ENCODE measurements at regions not wholly inside any gene's neighbourhood (a gene's known extent, or its start where the extent isn't known, plus 50 kb on each side); places are given as distances from the start of the nearest gene placed in this dataset.
"Not testable (repeated sequence)": the region's sequence is repeated elsewhere in the genome, so short reads cannot be mapped to it uniquely, and the experiment has no call there.

- no peak overlapping the region for H3K4me3 ChIP-seq (ENCODE audit: low read depth, low read length)
- DNase-seq (ENCODE audit: low read depth) = no peak
Measured at GRCh38 chr2:84169871-84170270, 289.2 kb downstream of the SUCLG1 start.

- not testable (repeated sequence) for H3K4me3 ChIP-seq (ENCODE audit: low read depth, low read length); DNase-seq (ENCODE audit: low read depth)
Measured at GRCh38 chr2:84168552-84168951, 290.5 kb downstream of the SUCLG1 start.

- H3K4me3 ChIP-seq (ENCODE audit: low read depth, low read length) = no peak overlapping the region
- no peak for DNase-seq (ENCODE audit: low read depth)
Measured at GRCh38 chr2:84165256-84165655, 293.8 kb downstream of the SUCLG1 start.

DNA sequence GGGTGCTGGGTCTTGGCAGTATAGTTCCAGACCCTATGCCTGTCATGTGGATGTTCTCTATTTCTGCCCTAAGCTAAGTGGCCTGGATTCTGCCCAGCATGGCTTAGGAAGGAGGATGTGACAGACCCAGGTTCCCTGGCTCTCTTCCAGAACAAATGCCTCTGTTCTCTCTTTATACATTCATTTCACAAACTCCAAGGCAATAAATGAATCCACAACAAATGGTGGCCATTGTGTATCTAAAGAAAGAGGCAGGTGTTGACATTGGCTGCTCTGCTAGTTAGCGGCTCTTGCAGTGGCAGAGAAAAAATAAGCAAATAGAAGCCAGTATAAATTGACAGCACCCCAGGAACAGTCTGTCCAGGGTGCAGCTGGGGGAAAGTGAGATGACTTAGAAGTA is 298.6 kb downstream of the SUCLG1 start:
- no peak overlapping the region for H3K4me3 ChIP-seq (ENCODE audit: low read depth, low read length)
- DNase-seq (ENCODE audit: low read depth) = no peak

DNA sequence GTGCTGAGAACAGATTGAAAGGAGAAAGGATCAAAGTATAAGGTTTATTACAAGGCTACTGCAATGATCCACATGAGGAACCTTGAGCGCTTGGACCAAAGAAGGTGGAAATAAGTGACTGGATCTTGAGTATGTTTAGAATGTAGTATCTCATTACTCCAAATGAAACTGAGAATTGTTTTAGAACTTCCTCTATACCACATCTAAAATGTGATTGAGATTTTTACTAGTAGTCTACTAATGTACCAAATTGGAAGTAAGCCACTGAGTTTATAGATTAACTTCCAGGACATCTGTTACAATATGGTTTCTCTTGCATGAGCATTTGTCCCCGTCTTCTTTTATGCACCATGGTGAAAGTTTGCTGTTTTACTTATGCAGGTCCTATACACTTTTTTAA is 300.5 kb downstream of the SUCLG1 start:
- no peak overlapping the region for H3K4me3 ChIP-seq (ENCODE audit: low read depth, low read length)
- no peak for DNase-seq (ENCODE audit: low read depth)

- no peak for DNase-seq (ENCODE audit: low read depth)
- no peak overlapping the region for H3K4me3 ChIP-seq (ENCODE audit: low read depth, low read length)
Measured at GRCh38 chr2:84152462-84152861, 306.6 kb downstream of the SUCLG1 start.

DNA sequence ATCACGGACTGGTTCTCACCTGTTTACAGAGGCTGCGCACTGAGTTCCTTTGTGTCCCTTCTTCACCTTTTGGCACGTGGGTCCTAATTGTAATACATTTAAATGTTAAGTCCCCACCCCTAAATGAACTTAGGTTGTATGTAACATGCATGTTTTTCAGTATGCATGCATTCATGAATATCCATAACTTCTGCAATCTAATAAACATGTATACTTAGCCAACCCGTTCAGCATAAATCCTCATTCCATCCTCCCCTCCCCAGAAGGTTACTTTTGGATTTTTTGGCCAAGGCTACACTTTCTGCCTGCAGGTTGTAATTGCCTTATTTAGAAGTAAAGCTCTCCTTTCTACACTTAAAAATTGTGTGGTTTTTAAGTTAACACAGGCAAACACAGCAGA is 314.7 kb downstream of the SUCLG1 start:
- DNase-seq (ENCODE audit: low read depth) = no peak
- no peak overlapping the region for H3K4me3 ChIP-seq (ENCODE audit: low read depth, low read length)

DNA sequence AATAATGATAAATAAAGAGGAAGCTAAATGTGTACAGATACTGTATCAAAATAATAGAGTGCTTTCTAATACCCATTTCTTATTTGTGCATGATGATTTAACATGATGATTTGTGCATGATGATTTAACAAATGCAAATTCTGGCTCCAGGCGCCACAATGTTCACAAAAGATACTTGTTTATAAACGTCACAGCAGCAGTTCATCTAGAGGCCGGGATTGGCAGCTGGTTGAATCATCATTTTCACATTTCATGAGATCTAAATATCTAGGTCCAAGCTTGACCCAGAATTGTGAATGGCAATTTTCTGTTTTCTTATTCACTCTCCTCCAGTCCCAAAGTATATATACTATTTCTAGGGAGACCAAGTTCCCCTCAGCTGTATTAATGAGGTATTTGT is 322.0 kb downstream of the SUCLG1 start:
- DNase-seq (ENCODE audit: low read depth) = no peak
- no peak overlapping the region for H3K4me3 ChIP-seq (ENCODE audit: low read depth, low read length)

DNA sequence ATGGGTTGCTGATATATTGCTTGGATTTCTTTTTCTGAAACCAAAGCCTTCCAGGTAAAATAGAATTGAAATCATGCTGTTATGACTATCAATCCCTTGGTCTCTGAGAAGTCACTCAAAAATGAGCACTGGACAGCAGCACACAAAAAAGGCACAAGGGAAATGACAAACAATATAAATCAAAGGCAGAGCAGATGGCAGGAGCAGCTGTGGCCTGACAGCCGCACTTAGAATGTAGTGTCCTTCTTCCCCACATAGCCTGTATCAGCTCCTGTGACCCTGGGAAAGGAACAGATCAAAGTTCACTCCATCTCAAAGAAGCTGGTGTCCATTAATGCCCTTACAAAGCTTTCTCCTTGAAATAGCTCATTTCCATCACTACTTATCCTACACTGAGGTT is 326.7 kb downstream of the SUCLG1 start:
- no peak overlapping the region for H3K4me3 ChIP-seq (ENCODE audit: low read depth, low read length)
- no peak for DNase-seq (ENCODE audit: low read depth)

- H3K4me3 ChIP-seq (ENCODE audit: low read depth, low read length) = no peak overlapping the region
- DNase-seq (ENCODE audit: low read depth) = no peak
Measured at GRCh38 chr2:84131278-84131830, 327.7 kb downstream of the SUCLG1 start.

GRCh38 chr2:84129018-84129417 is 330.1 kb downstream of the SUCLG1 start:
- no peak for DNase-seq (ENCODE audit: low read depth)
- H3K4me3 ChIP-seq (ENCODE audit: low read depth, low read length) = no peak overlapping the region

DNA sequence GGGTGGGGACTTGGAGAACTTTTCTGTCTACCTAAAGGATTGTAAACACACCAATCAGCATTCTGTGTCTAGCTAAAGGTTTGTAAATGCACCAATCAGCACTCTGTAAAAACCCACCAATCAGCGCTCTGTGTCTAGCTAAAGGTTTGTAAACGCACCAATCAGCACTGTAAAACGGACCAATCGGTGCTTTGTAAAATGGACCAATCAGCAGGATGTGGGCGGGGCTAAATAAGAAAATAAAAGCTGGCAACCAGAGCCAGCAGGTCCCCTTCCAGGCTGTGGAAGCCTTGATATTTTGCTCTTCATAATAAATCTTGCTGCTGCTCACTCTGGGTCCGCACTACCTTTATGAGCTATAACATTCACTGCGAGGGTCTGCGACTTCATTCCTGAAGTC is 331.3 kb downstream of the SUCLG1 start:
- not testable (repeated sequence) for DNase-seq (ENCODE audit: low read depth); H3K4me3 ChIP-seq (ENCODE audit: low read depth, low read length)

GRCh38 chr2:84126530-84126929 is 332.6 kb downstream of the SUCLG1 start:
- no peak for DNase-seq (ENCODE audit: low read depth)
- no peak overlapping the region for H3K4me3 ChIP-seq (ENCODE audit: low read depth, low read length)

GRCh38 chr2:84126084-84126483 is 333.0 kb downstream of the SUCLG1 start:
- H3K4me3 ChIP-seq (ENCODE audit: low read depth, low read length) = no peak overlapping the region
- DNase-seq (ENCODE audit: low read depth) = no peak

GRCh38 chr2:84116143-84116542 is 342.9 kb downstream of the SUCLG1 start:
- no peak for DNase-seq (ENCODE audit: low read depth)
- H3K4me3 ChIP-seq (ENCODE audit: low read depth, low read length) = no peak overlapping the region

GRCh38 chr2:84115173-84115857 is 343.8 kb downstream of the SUCLG1 start:
- H3K4me3 ChIP-seq (ENCODE audit: low read depth, low read length) = no peak overlapping the region
- DNase-seq (ENCODE audit: low read depth) = no peak

GRCh38 chr2:84103816-84104527 is 355.1 kb downstream of the SUCLG1 start:
- DNase-seq (ENCODE audit: low read depth); H3K4me3 ChIP-seq (ENCODE audit: low read depth, low read length): not testable (repeated sequence)

GRCh38 chr2:84102274-84102673 is 356.8 kb downstream of the SUCLG1 start:
- H3K4me3 ChIP-seq (ENCODE audit: low read depth, low read length) = no peak overlapping the region
- DNase-seq (ENCODE audit: low read depth) = no peak

GRCh38 chr2:84088656-84089055 is 370.4 kb downstream of the SUCLG1 start:
- DNase-seq (ENCODE audit: low read depth) = no peak
- no peak overlapping the region for H3K4me3 ChIP-seq (ENCODE audit: low read depth, low read length)

DNA sequence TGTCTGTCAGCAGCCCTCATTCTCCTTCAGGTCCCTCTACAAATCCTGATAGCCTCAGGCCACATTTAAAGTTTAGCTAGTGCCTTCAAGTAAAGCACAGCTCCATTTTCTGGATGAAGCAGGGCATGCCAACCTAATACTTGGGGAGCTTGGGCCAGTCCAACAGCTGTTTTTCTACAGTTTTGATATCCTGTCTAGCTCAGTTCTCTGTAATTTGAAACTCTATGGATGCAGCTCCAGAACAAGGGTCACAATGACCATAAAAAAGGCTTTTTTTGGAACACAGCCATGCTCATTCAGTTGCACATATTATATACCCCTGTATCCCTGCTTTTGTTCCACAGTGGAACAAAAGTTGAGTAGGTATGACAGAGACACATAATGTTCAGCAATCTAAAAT is 373.5 kb downstream of the SUCLG1 start:
- H3K4me3 ChIP-seq (ENCODE audit: low read depth, low read length) = no peak overlapping the region
- DNase-seq (ENCODE audit: low read depth) = no peak

DNA sequence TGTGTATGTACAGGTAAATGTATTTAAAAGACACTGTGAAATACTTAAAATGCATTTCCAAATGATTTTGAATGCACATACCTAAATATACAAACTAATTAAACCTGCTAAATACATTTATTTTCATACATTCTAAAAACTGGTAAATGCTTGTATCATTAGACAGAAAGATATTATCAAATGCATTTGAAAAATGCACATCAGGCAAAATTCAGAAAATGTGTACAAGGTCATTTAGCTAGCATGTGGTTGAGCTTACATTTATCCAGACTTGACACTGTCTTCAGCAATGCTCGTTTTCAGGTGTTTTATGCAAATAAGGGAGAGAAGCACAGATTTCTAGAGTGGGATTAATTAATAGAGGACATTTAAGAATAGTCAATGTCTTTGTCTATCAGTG is 374.2 kb downstream of the SUCLG1 start:
- no peak overlapping the region for H3K4me3 ChIP-seq (ENCODE audit: low read depth, low read length)
- no peak for DNase-seq (ENCODE audit: low read depth)

Data from skeletal muscle cell (primary cell).